Body of pancreas (tissue), 4 donors: ENCODE measurements at regions not wholly inside any gene's neighbourhood (a gene's known extent, or its start where the extent isn't known, plus 50 kb on each side); places are given as distances from the start of the nearest gene placed in this dataset.

Experiments
- ATAC-seq: fragments of 150-250 bp; one replicate; pipeline ENCODE4 v1.9.1; 2016
- DNase-seq, 4 donors: peaks; one replicate each; pipeline ENCODE4 v3.0.0-alpha.2; 2019
- H3K27ac ChIP-seq, 4 donors: fragments of 200-600 bp; sonication (generic); 1 replicate in 3 of 4; 2 replicates in 1 of 4; pipeline versions ENCODE4 v1.5.1 to v1.6.1; 2016 to 2019; ENCODE audit warnings: mild to moderate bottlenecking in 1 of 4, mixed read lengths in 1 of 4, moderate library complexity in 1 of 4
- H3K27me3 ChIP-seq, 2 donors: fragments of 200-600 bp; sonication (generic); one replicate each; pipeline ENCODE4 v1.6.0; 2016; ENCODE audit warnings: mild to moderate bottlenecking in 1 of 2
- H3K36me3 ChIP-seq, 2 donors: fragments of 200-600 bp; sonication (generic); replicated peaks in 1 of 2; 2 replicates each; pipeline ENCODE4 v1.5.1; 2016; ENCODE audit warnings: low read depth in 2 of 2; ENCODE audit not compliant: insufficient read depth in 1 of 2
- H3K4me1 ChIP-seq: fragments of 200-600 bp; sonication (generic); one replicate; pipeline ENCODE4 v1.6.0; 2016
- H3K4me3 ChIP-seq, 2 donors: fragments of 200-600 bp; sonication (generic); 1 replicate in 1 of 2; 2 replicates in 1 of 2; pipeline ENCODE4 v1.5.1; 2016 to 2019
- H3K9me3 ChIP-seq, 3 donors: fragments of 200-600 bp; sonication (generic); 1 replicate in 2 of 3; 2 replicates in 1 of 3; pipeline ENCODE4 v1.5.1; 2016
- CTCF ChIP-seq, 7 experiments: fragments of 450-650 bp in 4 of 7; fragments of 200-600 bp in 3 of 7; sonication (generic) in 3 of 7; IDR thresholded peaks; one replicate each; pipeline ENCODE4 v1.5.1; 2016 to 2019; ENCODE audit warnings: antibody characterized with exemption in 7 of 7
- POLR2A ChIP-seq, 3 donors: fragments of 450-650 bp; IDR thresholded peaks; one replicate each; pipeline ENCODE4 v1.6.1; 2016; ENCODE audit warnings: antibody characterized with exemption in 3 of 3, mild to moderate bottlenecking in 2 of 3
- WGBS, 2 donors: methylation state at CpG; one replicate each; pipeline ENCODE4 v1.1.5; 2017; 5-methylcytosine and 5-hydroxymethylcytosine counted together
- intact Hi-C: fragments of 100-400 bp; cut with DNase I; formaldehyde crosslinking; loops from one replicate; pipeline ENCODE4 v1.15.1; 2023

- WGBS, 2 donors: 55 to 74% methylated on average over 11 of the region's 11 CpGs
- H3K27ac ChIP-seq: no peak overlapping the region
- intact Hi-C loops: no loop called here
- no peak for DNase-seq
- H3K9me3 ChIP-seq: no peaks in the 10 kb centered on the region
- no peaks in the 10 kb centered on the region for H3K36me3 ChIP-seq
- peaks cover 23% of the 10 kb centered on the region for H3K4me1 ChIP-seq
- no peak overlapping the region for H3K4me3 ChIP-seq
- ATAC-seq: no peak
- peaks cover 0 to 6% of the 10 kb centered on the region in 2 donors for H3K27me3 ChIP-seq
- TF ChIP-seq CTCF (IDR thresholded peaks at IDR 0.05): no peak
- no peak for TF ChIP-seq POLR2A (IDR thresholded peaks at IDR 0.05)
These were observed 175.9 kb downstream of the CDC5L start for GRCh38 chr6:44563397-44563796.

GRCh38 chr6:44564906-44565524, 177.5 kb downstream of the CDC5L start:
- ATAC-seq: no peak
- H3K36me3 ChIP-seq: no peaks in the 10 kb centered on the region
- H3K27me3 ChIP-seq: peaks cover 0 to 6% of the 10 kb centered on the region in 2 donors
- no peak overlapping the region for H3K27ac ChIP-seq
- H3K4me3 ChIP-seq: no peak overlapping the region
- H3K4me1 ChIP-seq: peaks cover 7% of the 10 kb centered on the region
- WGBS, 2 donors: 76 to 91% methylated on average over 6 of the region's 6 CpGs
- no peak for DNase-seq
- intact Hi-C loops: no loop called here
- no peaks in the 10 kb centered on the region for H3K9me3 ChIP-seq
- TF ChIP-seq POLR2A (IDR thresholded peaks at IDR 0.05) (no peak), CTCF (IDR thresholded peaks at IDR 0.05) (no peak)

GRCh38 chr6:44567406-44567805, 179.9 kb downstream of the CDC5L start:
- Histone ChIP-seq H3K27me3 (no peaks in the 10 kb centered on the region), H3K9me3 (no peaks in the 10 kb centered on the region), H3K4me1 (no peaks in the 10 kb centered on the region), H3K36me3 (no peaks in the 10 kb centered on the region), H3K27ac (no peak overlapping the region), H3K4me3 (no peak overlapping the region)
- DNase-seq (peak in 1 of 4 donors; percentile 52), ATAC-seq (no peak)
- WGBS, 2 donors: 72 to 89% methylated on average over 4 of the region's 4 CpGs
- TF ChIP-seq CTCF (IDR thresholded peaks at IDR 0.05) (no peak), POLR2A (IDR thresholded peaks at IDR 0.05) (no peak)
- intact Hi-C loops: no loop called here

GRCh38 chr6:44569131-44569530, 181.6 kb downstream of the CDC5L start:
- ATAC-seq (no peak), DNase-seq (no peak)
- intact Hi-C loops: no loop called here
- Histone ChIP-seq H3K27me3 (no peaks in the 10 kb centered on the region), H3K4me1 (no peaks in the 10 kb centered on the region), H3K4me3 (no peak overlapping the region), H3K36me3 (no peaks in the 10 kb centered on the region), H3K27ac (no peak overlapping the region), H3K9me3 (no peaks in the 10 kb centered on the region)
- 62 to 63% methylated on average over 3 of the region's 3 CpGs for WGBS, 2 donors
- no peak for TF ChIP-seq POLR2A (IDR thresholded peaks at IDR 0.05)
- TF ChIP-seq CTCF (IDR thresholded peaks at IDR 0.05): no peak

- Histone ChIP-seq H3K36me3 (no peaks in the 10 kb centered on the region), H3K27me3 (no peaks in the 10 kb centered on the region), H3K4me3 (no peak overlapping the region), H3K27ac (no peak overlapping the region), H3K9me3 (no peaks in the 10 kb centered on the region), H3K4me1 (no peaks in the 10 kb centered on the region)
- DNase-seq (peak in 1 of 4 donors; percentile 57), ATAC-seq (no peak)
- TF ChIP-seq POLR2A (IDR thresholded peaks at IDR 0.05): no peak
- no peak for TF ChIP-seq CTCF (IDR thresholded peaks at IDR 0.05)
- 28 to 38% methylated on average over 7 of the region's 7 CpGs for WGBS, 2 donors
- intact Hi-C loops: no loop called here
These were observed 182.5 kb downstream of the CDC5L start for GRCh38 chr6:44569931-44570385.
